ENCODE measurements at regions not wholly inside any gene's neighbourhood (a gene's known extent, or its start where the extent isn't known, plus 50 kb on each side); places are given as distances from the start of the nearest gene placed in this dataset.

GRCh38 chr4:84392951-84393590 is 106.0 kb downstream of the NKX6-1 start:
- no peaks in the 10 kb centered on the region for H3K9me1 ChIP-seq (ENCODE audit: insufficient read depth, low read length)
- DNase-seq = no peak
- no peak overlapping the region for H4K91ac ChIP-seq (ENCODE audit: insufficient read depth, low read depth, low read length)
- no peak overlapping the region for H3K27ac ChIP-seq (ENCODE audit: insufficient read depth, low read length)
- no peaks in the 10 kb centered on the region for H3K4me1 ChIP-seq (ENCODE audit: control insufficient read depth, insufficient read depth, low read length)
- H2AK9ac ChIP-seq (replicated peaks; ENCODE audit: low read depth, low read length, poor library complexity) = no peak overlapping the region
- H3K14ac ChIP-seq (replicated peaks; ENCODE audit: low read depth, low read length) = no peak overlapping the region
- ChIA-PET POLR2A (ENCODE audit: unreplicated experiment) (no interaction called here), CTCF (no interaction called here)
- no peak overlapping the region for H3K56ac ChIP-seq (ENCODE audit: extremely low read depth, insufficient read depth, low read length)
- H2BK120ac ChIP-seq (ENCODE audit: low read depth, low read length) = no peak overlapping the region
- no peak overlapping the region for H2BK15ac ChIP-seq (ENCODE audit: low read depth, low read length)
- no peak overlapping the region for H4K8ac ChIP-seq (ENCODE audit: low read depth in 2 of 2, low read length in 2 of 2)
- H2AFZ ChIP-seq (replicated peaks; ENCODE audit: low read length, poor library complexity) = no peak overlapping the region
- TF ChIP-seq RFX5 (IDR thresholded peaks at IDR 0.05; ENCODE audit: low read depth, low read length) = no peak
- TF ChIP-seq, protein P1, sequence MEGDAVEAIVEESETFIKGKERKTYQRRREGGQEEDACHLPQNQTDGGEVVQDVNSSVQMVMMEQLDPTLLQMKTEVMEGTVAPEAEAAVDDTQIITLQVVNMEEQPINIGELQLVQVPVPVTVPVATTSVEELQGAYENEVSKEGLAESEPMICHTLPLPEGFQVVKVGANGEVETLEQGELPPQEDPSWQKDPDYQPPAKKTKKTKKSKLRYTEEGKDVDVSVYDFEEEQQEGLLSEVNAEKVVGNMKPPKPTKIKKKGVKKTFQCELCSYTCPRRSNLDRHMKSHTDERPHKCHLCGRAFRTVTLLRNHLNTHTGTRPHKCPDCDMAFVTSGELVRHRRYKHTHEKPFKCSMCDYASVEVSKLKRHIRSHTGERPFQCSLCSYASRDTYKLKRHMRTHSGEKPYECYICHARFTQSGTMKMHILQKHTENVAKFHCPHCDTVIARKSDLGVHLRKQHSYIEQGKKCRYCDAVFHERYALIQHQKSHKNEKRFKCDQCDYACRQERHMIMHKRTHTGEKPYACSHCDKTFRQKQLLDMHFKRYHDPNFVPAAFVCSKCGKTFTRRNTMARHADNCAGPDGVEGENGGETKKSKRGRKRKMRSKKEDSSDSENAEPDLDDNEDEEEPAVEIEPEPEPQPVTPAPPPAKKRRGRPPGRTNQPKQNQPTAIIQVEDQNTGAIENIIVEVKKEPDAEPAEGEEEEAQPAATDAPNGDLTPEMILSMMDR (conservative IDR thresholded peaks at IDR 0.05; ENCODE audit: low read depth, low read length) = no peak
- no peaks in the 10 kb centered on the region for H3K79me1 ChIP-seq (ENCODE audit: low read depth in 1 of 2, low read length in 2 of 2)
- H3K18ac ChIP-seq (ENCODE audit: low read depth, low read length) = no peak overlapping the region
- H3K27me3 ChIP-seq (ENCODE audit: control insufficient read depth, insufficient read depth, low read length) = no peaks in the 10 kb centered on the region
- H2BK20ac ChIP-seq (ENCODE audit: low read depth, low read length) = no peak overlapping the region
- no peaks in the 10 kb centered on the region for H3K36me3 ChIP-seq (ENCODE audit: control insufficient read depth, insufficient read depth, low read length)
- H3K9ac ChIP-seq (ENCODE audit: low read depth, low read length) = no peak overlapping the region
- H3K9me3 ChIP-seq (ENCODE audit: control insufficient read depth, insufficient read depth, low read length) = no peaks in the 10 kb centered on the region
- no TSS peak for BruUV-seq (replicated peaks)
- no peak overlapping the region for H4K5ac ChIP-seq (ENCODE audit: low read depth, low read length)
- dilution Hi-C loops (cut with HindIII; ENCODE audit: low sequenced_read_pairs, unreplicated experiment) = no loop called here
- in situ Hi-C loops (cut with MboI; ENCODE audit: low sequenced_read_pairs) = no loop called here
- no peak for ATAC-seq (ENCODE audit: low read depth)
- H3K4me2 ChIP-seq (ENCODE audit: low read depth, low read length) = no peak overlapping the region
- no CpG with 5 or more reads among the region's 3 CpGs for WGBS, 2 experiments (ENCODE audit: extremely low coverage in 2 of 2, insufficient read length in 1 of 2)
- H2BK5ac ChIP-seq (ENCODE audit: low read depth, low read length, poor library complexity, severe bottlenecking) = no peak overlapping the region
- H3K23ac ChIP-seq (ENCODE audit: low read depth, low read length) = no peak overlapping the region
- intact Hi-C loops (cut with micrococcal nuclease) = no loop called here
- no peak overlapping the region for H3K4me3 ChIP-seq (ENCODE audit: insufficient read depth, low read depth, low read length)
- H2AK5ac ChIP-seq (ENCODE audit: low read depth, low read length) = no peak overlapping the region
- no peaks in the 10 kb centered on the region for H4K20me1 ChIP-seq (ENCODE audit: insufficient read depth, low read length)
- no peak overlapping the region for H3K4ac ChIP-seq (ENCODE audit: low read depth, low read length)

Data from IMR-90 (cell line).